ENCODE measurements at regions not wholly inside any gene's neighbourhood (a gene's known extent, or its start where the extent isn't known, plus 50 kb on each side); places are given as distances from the start of the nearest gene placed in this dataset.

GRCh38 chr1:8249838-8250237 lies 68.1 kb upstream of the SLC45A1 start:
- Histone ChIP-seq H3K4me3 (ENCODE audit: low read depth in 1 of 5, low read length in 5 of 5) (no peak overlapping the region), H3K9me3 (ENCODE audit: control insufficient read depth in 5 of 5, low read length in 5 of 5) (no peaks in the 10 kb centered on the region), H3K27ac (ENCODE audit: low read depth, low read length) (no peak overlapping the region), H3K27me3 (ENCODE audit: control insufficient read depth in 5 of 5, insufficient read depth in 4 of 5, low read length in 5 of 5) (no peaks in the 10 kb centered on the region), H3K9ac (ENCODE audit: low read length in 5 of 5) (no peak overlapping the region), H3K36me3 (ENCODE audit: control insufficient read depth in 5 of 5, insufficient read depth in 5 of 5, low read length in 5 of 5) (no peaks in the 10 kb centered on the region), H3K4me1 (ENCODE audit: control insufficient read depth in 5 of 5, insufficient read depth in 5 of 5, low read length in 5 of 5) (peaks cover 0 to 13% (median 4%) of the 10 kb centered on the region in 5 donors)

- no peaks in the 10 kb centered on the region for H3K27me3 ChIP-seq (ENCODE audit: control insufficient read depth in 5 of 5, insufficient read depth in 4 of 5, low read length in 5 of 5)
- peaks cover 0 to 13% (median 4%) of the 10 kb centered on the region in 5 donors for H3K4me1 ChIP-seq (ENCODE audit: control insufficient read depth in 5 of 5, insufficient read depth in 5 of 5, low read length in 5 of 5)
- no peak overlapping the region for H3K4me3 ChIP-seq (ENCODE audit: low read depth in 1 of 5, low read length in 5 of 5)
- H3K9ac ChIP-seq (ENCODE audit: low read length in 5 of 5) = no peak overlapping the region
- H3K27ac ChIP-seq (ENCODE audit: low read depth, low read length) = no peak overlapping the region
- no peaks in the 10 kb centered on the region for H3K36me3 ChIP-seq (ENCODE audit: control insufficient read depth in 5 of 5, insufficient read depth in 5 of 5, low read length in 5 of 5)
- no peaks in the 10 kb centered on the region for H3K9me3 ChIP-seq (ENCODE audit: control insufficient read depth in 5 of 5, low read length in 5 of 5)
These were observed 70.0 kb upstream of the SLC45A1 start for GRCh38 chr1:8247811-8248436.

GRCh38 chr1:8244304-8244703 lies 73.6 kb upstream of the SLC45A1 start:
- H3K4me1 ChIP-seq (ENCODE audit: control insufficient read depth in 5 of 5, insufficient read depth in 5 of 5, low read length in 5 of 5) = peaks cover 0 to 7% (median 0%) of the 10 kb centered on the region in 5 donors
- no peak overlapping the region for H3K9ac ChIP-seq (ENCODE audit: low read length in 5 of 5)
- no peaks in the 10 kb centered on the region for H3K36me3 ChIP-seq (ENCODE audit: control insufficient read depth in 5 of 5, insufficient read depth in 5 of 5, low read length in 5 of 5)
- no peaks in the 10 kb centered on the region for H3K9me3 ChIP-seq (ENCODE audit: control insufficient read depth in 5 of 5, low read length in 5 of 5)
- H3K27ac ChIP-seq (ENCODE audit: low read depth, low read length) = no peak overlapping the region
- peaks cover 0 to 3% (median 0%) of the 10 kb centered on the region in 5 donors for H3K27me3 ChIP-seq (ENCODE audit: control insufficient read depth in 5 of 5, insufficient read depth in 4 of 5, low read length in 5 of 5)
- no peak overlapping the region for H3K4me3 ChIP-seq (ENCODE audit: low read depth in 1 of 5, low read length in 5 of 5)

- peaks cover 0 to 3% (median 0%) of the 10 kb centered on the region in 5 donors for H3K27me3 ChIP-seq (ENCODE audit: control insufficient read depth in 5 of 5, insufficient read depth in 4 of 5, low read length in 5 of 5)
- H3K4me1 ChIP-seq (ENCODE audit: control insufficient read depth in 5 of 5, insufficient read depth in 5 of 5, low read length in 5 of 5) = peaks cover 0 to 14% (median 10%) of the 10 kb centered on the region in 5 donors
- H3K9me3 ChIP-seq (ENCODE audit: control insufficient read depth in 5 of 5, low read length in 5 of 5) = no peaks in the 10 kb centered on the region
- H3K9ac ChIP-seq (ENCODE audit: low read length in 5 of 5) = no peak overlapping the region
- H3K27ac ChIP-seq (ENCODE audit: low read depth, low read length) = no peak overlapping the region
- no peaks in the 10 kb centered on the region for H3K36me3 ChIP-seq (ENCODE audit: control insufficient read depth in 5 of 5, insufficient read depth in 5 of 5, low read length in 5 of 5)
- H3K4me3 ChIP-seq (ENCODE audit: low read depth in 1 of 5, low read length in 5 of 5) = no peak overlapping the region
These were observed 75.4 kb upstream of the SLC45A1 start for GRCh38 chr1:8242498-8242897.

- peak overlapping the region in 1 of 5 donors; percentile 22 for H3K4me3 ChIP-seq (ENCODE audit: low read depth in 1 of 5, low read length in 5 of 5)
- peaks cover 0 to 14% (median 10%) of the 10 kb centered on the region in 5 donors for H3K4me1 ChIP-seq (ENCODE audit: control insufficient read depth in 5 of 5, insufficient read depth in 5 of 5, low read length in 5 of 5)
- H3K9ac ChIP-seq (ENCODE audit: low read length in 5 of 5) = no peak overlapping the region
- H3K27ac ChIP-seq (ENCODE audit: low read depth, low read length) = no peak overlapping the region
- no peaks in the 10 kb centered on the region for H3K9me3 ChIP-seq (ENCODE audit: control insufficient read depth in 5 of 5, low read length in 5 of 5)
- H3K36me3 ChIP-seq (ENCODE audit: control insufficient read depth in 5 of 5, insufficient read depth in 5 of 5, low read length in 5 of 5) = no peaks in the 10 kb centered on the region
- peaks cover 0 to 3% (median 0%) of the 10 kb centered on the region in 5 donors for H3K27me3 ChIP-seq (ENCODE audit: control insufficient read depth in 5 of 5, insufficient read depth in 4 of 5, low read length in 5 of 5)
These were observed 76.4 kb upstream of the SLC45A1 start for GRCh38 chr1:8241417-8242014.

DNA sequence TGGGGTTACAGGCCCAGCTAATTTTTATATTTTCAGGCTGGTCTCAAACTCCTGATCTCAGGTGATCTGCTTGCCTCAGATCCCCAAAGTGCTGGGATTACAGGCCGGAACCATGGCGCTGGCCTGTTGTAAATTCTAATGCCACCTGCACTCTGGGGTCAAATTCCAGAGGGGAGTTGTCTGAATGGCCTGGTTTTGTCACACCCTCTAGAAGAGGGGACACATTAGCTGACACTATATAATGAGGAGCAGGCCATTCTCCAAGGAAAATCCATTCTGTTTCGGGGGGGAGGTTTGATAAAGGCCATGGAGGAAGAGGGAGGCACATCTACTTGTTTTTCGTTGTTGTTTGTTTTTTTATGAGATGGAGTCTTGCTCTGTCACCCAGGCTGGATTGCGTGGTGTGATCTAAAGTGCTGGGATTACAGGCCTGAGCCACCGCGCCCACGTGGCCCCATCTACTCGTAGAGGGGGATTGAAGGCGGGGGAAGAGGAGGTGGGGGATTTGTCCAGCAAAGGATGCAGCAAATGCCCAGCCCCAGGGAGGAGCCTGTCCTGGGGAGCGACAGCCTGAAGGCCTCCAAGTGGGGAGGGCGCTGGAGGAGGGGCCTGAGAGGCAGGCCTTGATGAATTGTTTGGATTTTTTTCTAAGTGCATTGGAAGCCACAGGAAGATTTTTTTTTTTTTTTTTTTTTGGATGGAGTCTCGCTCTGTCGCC lies 78.4 kb upstream of the SLC45A1 start:
- H3K27ac ChIP-seq (ENCODE audit: low read depth, low read length) = no peak overlapping the region
- no peaks in the 10 kb centered on the region for H3K9me3 ChIP-seq (ENCODE audit: control insufficient read depth in 5 of 5, low read length in 5 of 5)
- H3K27me3 ChIP-seq (ENCODE audit: control insufficient read depth in 5 of 5, insufficient read depth in 4 of 5, low read length in 5 of 5) = peaks cover 0 to 3% (median 0%) of the 10 kb centered on the region in 5 donors
- no peaks in the 10 kb centered on the region for H3K36me3 ChIP-seq (ENCODE audit: control insufficient read depth in 5 of 5, insufficient read depth in 5 of 5, low read length in 5 of 5)
- no peak overlapping the region for H3K4me3 ChIP-seq (ENCODE audit: low read depth in 1 of 5, low read length in 5 of 5)
- H3K4me1 ChIP-seq (ENCODE audit: control insufficient read depth in 5 of 5, insufficient read depth in 5 of 5, low read length in 5 of 5) = peaks cover 0 to 14% (median 10%) of the 10 kb centered on the region in 5 donors
- no peak overlapping the region for H3K9ac ChIP-seq (ENCODE audit: low read length in 5 of 5)

DNA sequence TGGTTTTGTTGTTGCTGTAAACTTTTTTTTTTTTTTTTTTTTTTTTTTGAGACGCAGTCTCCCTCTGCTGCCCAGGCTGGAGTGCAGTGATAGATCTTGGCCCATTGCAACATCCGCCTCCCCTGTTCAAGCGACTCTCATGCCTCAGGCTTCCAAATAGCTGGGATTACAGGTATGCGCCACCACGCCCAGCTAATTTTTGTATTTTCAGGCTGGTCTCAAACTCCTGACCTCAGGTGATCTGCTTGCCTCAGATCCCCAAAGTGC lies 78.9 kb upstream of the SLC45A1 start:
- Histone ChIP-seq H3K36me3 (ENCODE audit: control insufficient read depth in 5 of 5, insufficient read depth in 5 of 5, low read length in 5 of 5) (no peaks in the 10 kb centered on the region), H3K4me1 (ENCODE audit: control insufficient read depth in 5 of 5, insufficient read depth in 5 of 5, low read length in 5 of 5) (peaks cover 0 to 14% (median 10%) of the 10 kb centered on the region in 5 donors), H3K9ac (ENCODE audit: low read length in 5 of 5) (no peak overlapping the region), H3K4me3 (ENCODE audit: low read depth in 1 of 5, low read length in 5 of 5) (no peak overlapping the region), H3K9me3 (ENCODE audit: control insufficient read depth in 5 of 5, low read length in 5 of 5) (no peaks in the 10 kb centered on the region), H3K27ac (ENCODE audit: low read depth, low read length) (no peak overlapping the region), H3K27me3 (ENCODE audit: control insufficient read depth in 5 of 5, insufficient read depth in 4 of 5, low read length in 5 of 5) (peaks cover 0 to 3% (median 0%) of the 10 kb centered on the region in 5 donors)

- H3K27ac ChIP-seq (ENCODE audit: low read depth, low read length) = no peak overlapping the region
- H3K4me3 ChIP-seq (ENCODE audit: low read depth in 1 of 5, low read length in 5 of 5) = no peak overlapping the region
- no peak overlapping the region for H3K9ac ChIP-seq (ENCODE audit: low read length in 5 of 5)
- H3K36me3 ChIP-seq (ENCODE audit: control insufficient read depth in 5 of 5, insufficient read depth in 5 of 5, low read length in 5 of 5) = no peaks in the 10 kb centered on the region
- peaks cover 0 to 3% (median 0%) of the 10 kb centered on the region in 5 donors for H3K27me3 ChIP-seq (ENCODE audit: control insufficient read depth in 5 of 5, insufficient read depth in 4 of 5, low read length in 5 of 5)
- H3K9me3 ChIP-seq (ENCODE audit: control insufficient read depth in 5 of 5, low read length in 5 of 5) = no peaks in the 10 kb centered on the region
- H3K4me1 ChIP-seq (ENCODE audit: control insufficient read depth in 5 of 5, insufficient read depth in 5 of 5, low read length in 5 of 5) = peaks cover 0 to 14% (median 10%) of the 10 kb centered on the region in 5 donors
These were observed 79.5 kb upstream of the SLC45A1 start for GRCh38 chr1:8238141-8239038.

GRCh38 chr1:8232036-8232757 lies 85.7 kb upstream of the SLC45A1 start:
- H3K9ac ChIP-seq (ENCODE audit: low read length in 5 of 5) = no peak overlapping the region

More at GRCh38 chr1:8232036-8232757, 85.7 kb upstream of the SLC45A1 start:
- H3K27ac ChIP-seq (ENCODE audit: low read depth, low read length) = no peak overlapping the region
- H3K27me3 ChIP-seq (ENCODE audit: control insufficient read depth in 5 of 5, insufficient read depth in 4 of 5, low read length in 5 of 5) = no peaks in the 10 kb centered on the region
- H3K4me1 ChIP-seq (ENCODE audit: control insufficient read depth in 5 of 5, insufficient read depth in 5 of 5, low read length in 5 of 5) = peaks cover 0 to 6% (median 0%) of the 10 kb centered on the region in 5 donors
- H3K36me3 ChIP-seq (ENCODE audit: control insufficient read depth in 5 of 5, insufficient read depth in 5 of 5, low read length in 5 of 5) = no peaks in the 10 kb centered on the region
- no peaks in the 10 kb centered on the region for H3K9me3 ChIP-seq (ENCODE audit: control insufficient read depth in 5 of 5, low read length in 5 of 5)
- no peak overlapping the region for H3K4me3 ChIP-seq (ENCODE audit: low read depth in 1 of 5, low read length in 5 of 5)
